ENCODE measurements at regions not wholly inside any gene's neighbourhood (a gene's known extent, or its start where the extent isn't known, plus 50 kb on each side); places are given as distances from the start of the nearest gene placed in this dataset.

DNA sequence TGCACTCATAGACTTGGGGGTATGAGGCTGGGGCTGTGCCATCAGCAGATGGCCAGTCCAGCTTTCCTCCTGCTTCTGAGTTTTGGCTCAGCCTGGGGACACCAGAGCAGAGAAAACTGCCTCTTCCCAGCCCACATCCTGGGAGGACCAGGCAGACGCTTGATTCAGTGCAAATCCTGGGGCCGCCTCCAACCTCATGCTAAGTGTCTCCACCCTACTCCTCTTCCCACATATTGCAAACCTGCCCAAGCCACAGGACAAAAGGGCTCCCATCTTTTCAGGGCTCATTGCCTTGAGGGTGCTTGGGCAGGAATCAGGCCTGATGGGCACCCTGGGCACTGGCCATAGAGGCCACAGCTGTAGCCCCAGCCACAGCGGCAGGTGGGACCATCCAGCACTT is 79.7 kb upstream of the SHANK2 start:
- H3K27me3 ChIP-seq (ENCODE audit: control insufficient read depth, extremely low read depth, insufficient read depth, low read length), result no peaks in the 10 kb centered on the region
- DNase-seq (ENCODE audit: low read depth, low spot score) (no peak), FAIRE-seq (no peak)
- no peaks in the 10 kb centered on the region for H3K9me1 ChIP-seq (ENCODE audit: control insufficient read depth, extremely low read depth, insufficient read depth, low read length)
- H3K4me1 ChIP-seq (ENCODE audit: control insufficient read depth, extremely low read depth, insufficient read depth, low read length), result no peaks in the 10 kb centered on the region
- H4K20me1 ChIP-seq (ENCODE audit: control insufficient read depth, extremely low read depth, insufficient read depth, low read length), result no peaks in the 10 kb centered on the region
- dilution Hi-C loops (cut with MboI; ENCODE audit: extremely low pct_ligation_motif_present, low sequenced_read_pairs), result no loop called here
- no peaks in the 10 kb centered on the region for H3K9me3 ChIP-seq (ENCODE audit: control insufficient read depth, low read depth, low read length)
- no peaks in the 10 kb centered on the region for H3K36me3 ChIP-seq (ENCODE audit: control insufficient read depth in 2 of 2, extremely low read depth in 1 of 2, insufficient read depth in 2 of 2, low read length in 2 of 2)
- no peak overlapping the region for H3K27ac ChIP-seq (ENCODE audit: control insufficient read depth, insufficient read depth, low read length)
- no peak overlapping the region for H3K9ac ChIP-seq (ENCODE audit: control insufficient read depth, extremely low read depth, insufficient read depth, low read length)
- H3K4me3 ChIP-seq (ENCODE audit: control insufficient read depth in 2 of 3, extremely low read depth in 1 of 3, insufficient read depth in 2 of 3, low read depth in 1 of 3, low read length in 3 of 3), result no peak overlapping the region
- H3K4me2 ChIP-seq (ENCODE audit: control insufficient read depth, extremely low read depth, insufficient read depth, low read depth, low read length), result no peak overlapping the region
- H3K79me2 ChIP-seq (ENCODE audit: control insufficient read depth, insufficient read depth, low read length), result no peaks in the 10 kb centered on the region
- TF ChIP-seq EZH2 (IDR thresholded peaks at IDR 0.05; ENCODE audit: low read length), result no peak
- TF ChIP-seq, protein P1, sequence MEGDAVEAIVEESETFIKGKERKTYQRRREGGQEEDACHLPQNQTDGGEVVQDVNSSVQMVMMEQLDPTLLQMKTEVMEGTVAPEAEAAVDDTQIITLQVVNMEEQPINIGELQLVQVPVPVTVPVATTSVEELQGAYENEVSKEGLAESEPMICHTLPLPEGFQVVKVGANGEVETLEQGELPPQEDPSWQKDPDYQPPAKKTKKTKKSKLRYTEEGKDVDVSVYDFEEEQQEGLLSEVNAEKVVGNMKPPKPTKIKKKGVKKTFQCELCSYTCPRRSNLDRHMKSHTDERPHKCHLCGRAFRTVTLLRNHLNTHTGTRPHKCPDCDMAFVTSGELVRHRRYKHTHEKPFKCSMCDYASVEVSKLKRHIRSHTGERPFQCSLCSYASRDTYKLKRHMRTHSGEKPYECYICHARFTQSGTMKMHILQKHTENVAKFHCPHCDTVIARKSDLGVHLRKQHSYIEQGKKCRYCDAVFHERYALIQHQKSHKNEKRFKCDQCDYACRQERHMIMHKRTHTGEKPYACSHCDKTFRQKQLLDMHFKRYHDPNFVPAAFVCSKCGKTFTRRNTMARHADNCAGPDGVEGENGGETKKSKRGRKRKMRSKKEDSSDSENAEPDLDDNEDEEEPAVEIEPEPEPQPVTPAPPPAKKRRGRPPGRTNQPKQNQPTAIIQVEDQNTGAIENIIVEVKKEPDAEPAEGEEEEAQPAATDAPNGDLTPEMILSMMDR (optimal IDR thresholded peaks at IDR 0.05 in 1 of 3, IDR thresholded peaks at IDR 0.05 in 1 of 3, conservative IDR thresholded peaks at IDR 0.05 in 1 of 3; ENCODE audit: extremely low read depth in 1 of 3, insufficient read depth in 2 of 3, low read length in 3 of 3), result no peak
- H2AFZ ChIP-seq (ENCODE audit: control insufficient read depth, low read length), result no peak overlapping the region

DNA sequence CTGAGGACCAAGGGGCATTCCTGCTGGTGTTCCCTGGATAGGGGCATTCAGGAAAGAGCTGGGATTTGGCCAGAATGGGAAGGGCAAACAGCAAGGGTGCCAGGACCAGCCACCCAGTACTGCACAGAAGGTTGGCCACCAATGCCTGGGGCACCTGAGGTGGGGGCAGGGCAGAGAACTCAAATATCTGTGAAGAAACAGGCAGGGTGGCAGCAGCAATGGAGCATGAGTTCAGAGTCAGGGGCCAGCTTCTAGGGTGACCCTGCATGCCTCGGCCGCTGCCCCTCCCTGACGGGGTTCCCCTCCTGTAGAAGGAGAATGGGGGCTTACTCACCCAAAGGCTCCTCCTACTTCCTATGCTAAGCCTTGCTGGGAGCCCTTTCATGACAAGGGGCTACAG is 79.3 kb upstream of the SHANK2 start:
- TF ChIP-seq, protein P1 (optimal IDR thresholded peaks at IDR 0.05 in 1 of 3, IDR thresholded peaks at IDR 0.05 in 1 of 3, conservative IDR thresholded peaks at IDR 0.05 in 1 of 3; ENCODE audit: extremely low read depth in 1 of 3, insufficient read depth in 2 of 3, low read length in 3 of 3), result no peak
- no peak for TF ChIP-seq EZH2 (IDR thresholded peaks at IDR 0.05; ENCODE audit: low read length)
- Histone ChIP-seq H2AFZ (ENCODE audit: control insufficient read depth, low read length) (no peak overlapping the region), H3K9ac (ENCODE audit: control insufficient read depth, extremely low read depth, insufficient read depth, low read length) (no peak overlapping the region), H3K9me3 (ENCODE audit: control insufficient read depth, low read depth, low read length) (no peaks in the 10 kb centered on the region), H3K9me1 (ENCODE audit: control insufficient read depth, extremely low read depth, insufficient read depth, low read length) (no peaks in the 10 kb centered on the region), H3K79me2 (ENCODE audit: control insufficient read depth, insufficient read depth, low read length) (no peaks in the 10 kb centered on the region), H3K27me3 (ENCODE audit: control insufficient read depth, extremely low read depth, insufficient read depth, low read length) (no peaks in the 10 kb centered on the region), H3K4me1 (ENCODE audit: control insufficient read depth, extremely low read depth, insufficient read depth, low read length) (no peaks in the 10 kb centered on the region), H4K20me1 (ENCODE audit: control insufficient read depth, extremely low read depth, insufficient read depth, low read length) (no peaks in the 10 kb centered on the region), H3K36me3 (ENCODE audit: control insufficient read depth in 2 of 2, extremely low read depth in 1 of 2, insufficient read depth in 2 of 2, low read length in 2 of 2) (no peaks in the 10 kb centered on the region), H3K27ac (ENCODE audit: control insufficient read depth, insufficient read depth, low read length) (no peak overlapping the region), H3K4me2 (ENCODE audit: control insufficient read depth, extremely low read depth, insufficient read depth, low read depth, low read length) (no peak overlapping the region), H3K4me3 (ENCODE audit: control insufficient read depth in 2 of 3, extremely low read depth in 1 of 3, insufficient read depth in 2 of 3, low read depth in 1 of 3, low read length in 3 of 3) (no peak overlapping the region)
- FAIRE-seq (no peak), DNase-seq (ENCODE audit: low read depth, low spot score) (no peak)
- dilution Hi-C loops (cut with MboI; ENCODE audit: extremely low pct_ligation_motif_present, low sequenced_read_pairs), result no loop called here
